ENCODE measurements at regions not wholly inside any gene's neighbourhood (a gene's known extent, or its start where the extent isn't known, plus 50 kb on each side); places are given as distances from the start of the nearest gene placed in this dataset.

DNA sequence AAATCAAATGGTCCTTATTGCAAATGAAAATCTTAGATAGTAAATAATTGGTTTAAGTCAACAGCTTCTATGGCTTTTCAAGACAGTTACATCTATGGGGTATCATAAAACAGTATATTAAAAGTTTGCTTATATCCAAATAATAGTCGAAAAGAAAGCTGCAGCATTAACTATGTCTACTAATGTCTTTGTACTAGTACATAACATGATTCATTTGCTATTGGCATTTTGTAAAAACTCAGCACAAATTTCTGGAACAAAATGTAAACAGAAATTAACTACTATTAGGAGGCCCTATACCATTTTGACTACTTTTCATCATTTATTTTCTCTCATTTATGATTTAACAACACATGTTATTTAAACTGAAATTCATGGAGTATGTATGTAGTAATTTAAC is 1435.2 kb upstream of the PRR20A start:
- WGBS, 2 donors, result 29 to 48% methylated on average over 1 of the region's 1 CpG
- Histone ChIP-seq H3K4me1 (no peaks in the 10 kb centered on the region), H3K36me3 (no peaks in the 10 kb centered on the region), H3K27me3 (no peaks in the 10 kb centered on the region), H3K4me3 (no peak overlapping the region), H3K27ac (no peak overlapping the region), H3K9me3 (no peaks in the 10 kb centered on the region)
- no peak for ATAC-seq (ENCODE audit: low FRiP score in 2 of 2)
- DNase-seq, result no peak
- TF ChIP-seq POLR2A (IDR thresholded peaks at IDR 0.05) (no peak), POLR2AphosphoS5 (IDR thresholded peaks at IDR 0.05) (no peak), EP300 (IDR thresholded peaks at IDR 0.05) (no peak)
- TF ChIP-seq, protein P1, sequence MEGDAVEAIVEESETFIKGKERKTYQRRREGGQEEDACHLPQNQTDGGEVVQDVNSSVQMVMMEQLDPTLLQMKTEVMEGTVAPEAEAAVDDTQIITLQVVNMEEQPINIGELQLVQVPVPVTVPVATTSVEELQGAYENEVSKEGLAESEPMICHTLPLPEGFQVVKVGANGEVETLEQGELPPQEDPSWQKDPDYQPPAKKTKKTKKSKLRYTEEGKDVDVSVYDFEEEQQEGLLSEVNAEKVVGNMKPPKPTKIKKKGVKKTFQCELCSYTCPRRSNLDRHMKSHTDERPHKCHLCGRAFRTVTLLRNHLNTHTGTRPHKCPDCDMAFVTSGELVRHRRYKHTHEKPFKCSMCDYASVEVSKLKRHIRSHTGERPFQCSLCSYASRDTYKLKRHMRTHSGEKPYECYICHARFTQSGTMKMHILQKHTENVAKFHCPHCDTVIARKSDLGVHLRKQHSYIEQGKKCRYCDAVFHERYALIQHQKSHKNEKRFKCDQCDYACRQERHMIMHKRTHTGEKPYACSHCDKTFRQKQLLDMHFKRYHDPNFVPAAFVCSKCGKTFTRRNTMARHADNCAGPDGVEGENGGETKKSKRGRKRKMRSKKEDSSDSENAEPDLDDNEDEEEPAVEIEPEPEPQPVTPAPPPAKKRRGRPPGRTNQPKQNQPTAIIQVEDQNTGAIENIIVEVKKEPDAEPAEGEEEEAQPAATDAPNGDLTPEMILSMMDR (IDR thresholded peaks at IDR 0.05), result no peak

DNA sequence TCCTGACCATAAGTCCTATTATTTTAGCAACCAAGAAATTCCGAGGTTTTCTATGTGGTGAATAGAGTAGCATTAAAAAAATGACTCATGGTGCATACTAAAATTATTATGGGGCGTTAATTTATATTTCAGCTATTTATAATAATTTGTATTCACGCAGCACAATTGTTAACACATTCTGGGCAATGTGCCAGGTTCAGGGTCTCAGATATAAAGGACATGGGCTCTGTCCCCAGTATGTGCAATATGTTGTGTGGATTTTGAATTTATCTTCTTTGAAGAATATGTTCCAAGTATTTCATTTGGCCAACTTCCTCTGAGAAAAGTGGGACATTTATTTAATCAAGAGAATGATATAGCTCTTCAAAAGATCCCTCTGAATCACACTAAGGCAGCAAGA is 1434.7 kb upstream of the PRR20A start:
- H3K27me3 ChIP-seq, result no peaks in the 10 kb centered on the region
- no peak overlapping the region for H3K27ac ChIP-seq
- no peaks in the 10 kb centered on the region for H3K36me3 ChIP-seq
- WGBS, 2 donors, result 52 to 61% methylated on average over 3 of the region's 3 CpGs
- ATAC-seq (ENCODE audit: low FRiP score in 2 of 2) (no peak), DNase-seq (no peak)
- no peaks in the 10 kb centered on the region for H3K9me3 ChIP-seq
- H3K4me3 ChIP-seq, result no peak overlapping the region
- H3K4me1 ChIP-seq, result no peaks in the 10 kb centered on the region
- TF ChIP-seq, protein P1 (IDR thresholded peaks at IDR 0.05), result no peak
- TF ChIP-seq POLR2A (IDR thresholded peaks at IDR 0.05), result no peak
- TF ChIP-seq POLR2AphosphoS5 (IDR thresholded peaks at IDR 0.05), result no peak
- no peak for TF ChIP-seq EP300 (IDR thresholded peaks at IDR 0.05)

DNA sequence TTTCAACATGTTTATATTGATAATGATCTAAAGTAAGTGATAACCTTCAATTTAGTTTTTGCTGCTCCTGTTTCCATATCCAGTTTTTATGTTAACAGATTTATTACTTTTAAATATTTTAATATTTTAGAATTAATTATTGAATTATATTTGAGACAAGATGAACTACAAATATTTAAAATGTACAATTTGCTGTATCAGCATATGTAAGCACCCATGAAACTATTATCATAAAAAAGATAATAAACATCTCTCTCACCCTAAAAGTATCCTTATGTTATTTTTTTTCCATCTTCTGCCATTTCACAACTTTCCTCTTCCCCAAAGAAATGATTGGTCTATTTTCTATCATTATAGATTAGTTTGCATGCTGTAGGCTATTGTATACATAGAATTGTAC is 1426.6 kb upstream of the PRR20A start:
- peaks cover 0 to 6% (median 0%) of the 10 kb centered on the region in 4 donors for H3K9me3 ChIP-seq
- H3K4me1 ChIP-seq, result no peaks in the 10 kb centered on the region
- TF ChIP-seq POLR2AphosphoS5 (IDR thresholded peaks at IDR 0.05) (no peak), POLR2A (IDR thresholded peaks at IDR 0.05) (no peak), EP300 (IDR thresholded peaks at IDR 0.05) (no peak)
- TF ChIP-seq, protein P1 (IDR thresholded peaks at IDR 0.05), result no peak
- no peaks in the 10 kb centered on the region for H3K36me3 ChIP-seq
- no peak overlapping the region for H3K4me3 ChIP-seq
- H3K27ac ChIP-seq, result no peak overlapping the region
- no peaks in the 10 kb centered on the region for H3K27me3 ChIP-seq
- DNase-seq (no peak), ATAC-seq (ENCODE audit: low FRiP score in 2 of 2) (no peak)

DNA sequence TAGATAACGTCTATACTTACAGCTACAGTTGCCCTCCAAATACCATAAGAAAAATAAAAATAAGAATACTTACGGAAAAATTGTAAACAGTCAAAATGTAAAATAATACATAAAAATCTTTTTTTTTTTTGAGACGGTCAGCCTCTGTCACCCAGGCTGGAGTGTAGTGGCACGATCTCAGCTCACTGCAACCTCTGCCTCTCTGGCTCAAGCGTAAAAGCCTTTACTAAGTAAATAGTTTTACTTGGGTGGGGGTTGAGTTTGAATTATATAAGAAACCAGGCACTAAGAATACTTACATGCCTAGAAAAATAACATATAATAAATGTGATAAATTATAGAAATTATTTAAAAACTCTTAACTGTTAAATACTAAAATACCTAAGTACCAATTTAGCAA is 1413.0 kb upstream of the PRR20A start:
- TF ChIP-seq POLR2AphosphoS5 (IDR thresholded peaks at IDR 0.05) (no peak), POLR2A (IDR thresholded peaks at IDR 0.05) (no peak), EP300 (IDR thresholded peaks at IDR 0.05) (no peak)
- TF ChIP-seq, protein P1 (IDR thresholded peaks at IDR 0.05), result no peak
- no peak for ATAC-seq (ENCODE audit: low FRiP score in 2 of 2)
- WGBS, 2 donors, result 77 to 78% methylated on average over 5 of the region's 5 CpGs

DNA sequence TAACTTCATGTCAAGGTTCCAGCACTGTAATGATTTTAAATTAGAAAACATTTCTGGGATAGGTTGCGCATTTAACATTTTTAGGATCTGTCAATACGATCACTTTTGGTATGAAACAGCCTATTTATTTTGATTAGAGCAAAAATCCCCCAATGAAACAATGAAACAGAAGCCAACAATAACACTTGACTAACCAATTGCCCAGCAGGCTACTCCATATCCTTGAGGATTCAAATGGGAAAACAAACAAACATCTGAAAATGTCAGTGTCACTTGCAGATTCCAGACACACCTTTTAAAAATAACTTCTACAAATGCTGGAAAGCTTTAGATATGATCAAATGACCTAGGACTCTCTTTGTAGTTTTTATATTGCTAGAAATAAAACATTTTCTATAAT is 1412.5 kb upstream of the PRR20A start:
- H3K9me3 ChIP-seq, result no peaks in the 10 kb centered on the region
- no peak for ATAC-seq (ENCODE audit: low FRiP score in 2 of 2)
- no peak for TF ChIP-seq POLR2AphosphoS5 (IDR thresholded peaks at IDR 0.05)
- no peak for TF ChIP-seq POLR2A (IDR thresholded peaks at IDR 0.05)
- TF ChIP-seq EP300 (IDR thresholded peaks at IDR 0.05), result no peak
- TF ChIP-seq, protein P1 (IDR thresholded peaks at IDR 0.05), result no peak

More for the DNA sequence above, 1413.0 kb upstream of the PRR20A start:
- Histone ChIP-seq H3K4me1 (no peaks in the 10 kb centered on the region), H3K27me3 (no peaks in the 10 kb centered on the region), H3K36me3 (no peaks in the 10 kb centered on the region), H3K9me3 (no peaks in the 10 kb centered on the region), H3K4me3 (no peak overlapping the region), H3K27ac (no peak overlapping the region)
- no peak for DNase-seq

More for the DNA sequence above, 1412.5 kb upstream of the PRR20A start:
- WGBS, 2 donors, result 84 to 87% methylated on average over 2 of the region's 2 CpGs
- no peak overlapping the region for H3K27ac ChIP-seq
- H3K36me3 ChIP-seq, result no peaks in the 10 kb centered on the region
- no peaks in the 10 kb centered on the region for H3K4me1 ChIP-seq
- no peak for DNase-seq
- H3K4me3 ChIP-seq, result no peak overlapping the region
- H3K27me3 ChIP-seq, result no peaks in the 10 kb centered on the region
